ENCODE measurements at regions not wholly inside any gene's neighbourhood (a gene's known extent, or its start where the extent isn't known, plus 50 kb on each side); places are given as distances from the start of the nearest gene placed in this dataset.

DNA sequence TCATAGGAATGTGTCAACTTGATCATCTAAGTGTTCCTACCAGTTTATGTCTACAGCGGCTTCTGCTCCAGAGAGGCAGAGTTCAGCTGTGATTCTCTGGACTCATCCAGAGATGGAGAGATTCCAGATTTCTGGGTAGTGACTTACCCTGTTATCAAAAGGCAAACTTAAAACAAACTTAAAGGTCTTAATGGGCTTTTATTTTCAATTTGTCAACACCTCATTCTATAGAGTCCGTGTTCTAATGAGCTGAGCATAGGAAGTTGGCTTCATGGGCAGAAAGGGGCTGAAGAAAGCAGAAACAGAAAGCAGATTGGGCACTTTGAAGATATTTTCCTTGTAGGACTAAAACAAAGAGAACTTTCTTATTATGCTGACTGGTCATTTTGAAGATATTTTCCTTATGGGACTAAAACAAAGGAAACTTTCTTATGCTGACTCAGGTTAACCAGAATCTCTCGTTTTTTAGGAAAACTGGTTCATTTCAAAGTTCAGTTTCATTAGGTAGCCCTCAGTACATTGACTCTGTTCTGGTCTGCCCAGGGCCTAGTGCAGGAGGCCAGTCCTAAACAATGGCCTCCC lies 185.1 kb downstream of the CDH26 start:
- Histone ChIP-seq H3K4me1 (no peaks in the 10 kb centered on the region), H3K9me3 (no peaks in the 10 kb centered on the region; the same call in 1 of the 2 replicates), H3K27me3 (no peaks in the 10 kb centered on the region), H3K36me3 (no peaks in the 10 kb centered on the region), H3K4me3 (ENCODE audit: low read depth, low read length) (no peak overlapping the region)
- DNase-seq = no peak
- TF ChIP-seq, protein P1, sequence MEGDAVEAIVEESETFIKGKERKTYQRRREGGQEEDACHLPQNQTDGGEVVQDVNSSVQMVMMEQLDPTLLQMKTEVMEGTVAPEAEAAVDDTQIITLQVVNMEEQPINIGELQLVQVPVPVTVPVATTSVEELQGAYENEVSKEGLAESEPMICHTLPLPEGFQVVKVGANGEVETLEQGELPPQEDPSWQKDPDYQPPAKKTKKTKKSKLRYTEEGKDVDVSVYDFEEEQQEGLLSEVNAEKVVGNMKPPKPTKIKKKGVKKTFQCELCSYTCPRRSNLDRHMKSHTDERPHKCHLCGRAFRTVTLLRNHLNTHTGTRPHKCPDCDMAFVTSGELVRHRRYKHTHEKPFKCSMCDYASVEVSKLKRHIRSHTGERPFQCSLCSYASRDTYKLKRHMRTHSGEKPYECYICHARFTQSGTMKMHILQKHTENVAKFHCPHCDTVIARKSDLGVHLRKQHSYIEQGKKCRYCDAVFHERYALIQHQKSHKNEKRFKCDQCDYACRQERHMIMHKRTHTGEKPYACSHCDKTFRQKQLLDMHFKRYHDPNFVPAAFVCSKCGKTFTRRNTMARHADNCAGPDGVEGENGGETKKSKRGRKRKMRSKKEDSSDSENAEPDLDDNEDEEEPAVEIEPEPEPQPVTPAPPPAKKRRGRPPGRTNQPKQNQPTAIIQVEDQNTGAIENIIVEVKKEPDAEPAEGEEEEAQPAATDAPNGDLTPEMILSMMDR (IDR thresholded peaks at IDR 0.05; ENCODE audit: low read depth, low read length) = no peak

DNA sequence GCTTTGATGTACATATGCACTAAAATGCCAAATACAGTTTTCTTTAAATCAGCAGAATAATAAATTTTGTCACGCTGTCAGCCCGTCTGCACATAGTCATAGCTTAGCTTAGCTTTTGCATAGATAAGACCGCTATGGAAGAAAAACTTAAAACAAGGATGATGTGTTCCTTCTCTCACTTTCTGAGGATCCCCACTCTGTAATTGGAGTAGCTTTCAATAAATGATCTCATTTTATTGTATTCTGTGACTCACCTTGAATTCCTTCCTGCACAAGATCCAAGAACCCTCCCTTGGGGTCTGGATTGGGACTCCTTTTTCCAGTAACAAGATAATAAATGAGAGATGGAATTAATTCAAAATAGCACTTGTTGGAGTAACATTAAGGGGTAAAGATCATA lies 186.2 kb downstream of the CDH26 start:
- DNase-seq = no peak
- Histone ChIP-seq H3K4me1 (no peaks in the 10 kb centered on the region), H3K36me3 (no peaks in the 10 kb centered on the region), H3K4me3 (ENCODE audit: low read depth, low read length) (no peak overlapping the region), H3K27me3 (no peaks in the 10 kb centered on the region), H3K9me3 (no peaks in the 10 kb centered on the region; the same call in 1 of the 2 replicates)
- TF ChIP-seq, protein P1 (IDR thresholded peaks at IDR 0.05; ENCODE audit: low read depth, low read length) = no peak

DNA sequence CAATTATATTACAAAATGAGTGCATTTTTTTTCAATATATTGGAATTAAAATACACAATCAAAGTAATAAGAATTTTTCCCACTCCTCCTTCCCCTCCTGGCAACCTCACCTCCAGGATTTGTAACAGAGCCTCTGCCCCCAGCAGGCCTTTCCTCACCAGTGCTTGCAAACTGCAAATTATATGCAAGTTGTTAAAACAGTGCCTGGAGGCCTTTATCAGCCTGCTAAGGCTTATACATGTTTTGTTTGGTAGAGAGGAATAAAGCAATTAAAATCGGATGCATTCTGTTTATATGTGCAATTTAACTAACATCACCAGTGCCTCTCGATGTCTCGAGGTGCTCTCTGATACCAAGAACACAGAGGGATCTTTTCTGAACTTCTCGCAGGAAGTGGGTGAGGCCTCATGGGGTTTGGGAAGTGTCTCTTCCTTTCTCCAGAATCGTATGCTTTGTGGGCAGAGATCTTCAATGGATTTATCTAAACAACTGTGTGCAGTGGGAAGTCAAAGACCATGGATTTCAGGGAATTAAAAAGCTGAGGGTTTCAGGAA lies 186.8 kb downstream of the CDH26 start:
- H3K27me3 ChIP-seq = no peaks in the 10 kb centered on the region
- H3K4me1 ChIP-seq = no peaks in the 10 kb centered on the region
- TF ChIP-seq, protein P1 (IDR thresholded peaks at IDR 0.05; ENCODE audit: low read depth, low read length) = no peak
- no peaks in the 10 kb centered on the region; the same call in 1 of the 2 replicates for H3K9me3 ChIP-seq
- DNase-seq = no peak
- H3K4me3 ChIP-seq (ENCODE audit: low read depth, low read length) = no peak overlapping the region
- no peaks in the 10 kb centered on the region for H3K36me3 ChIP-seq

DNA sequence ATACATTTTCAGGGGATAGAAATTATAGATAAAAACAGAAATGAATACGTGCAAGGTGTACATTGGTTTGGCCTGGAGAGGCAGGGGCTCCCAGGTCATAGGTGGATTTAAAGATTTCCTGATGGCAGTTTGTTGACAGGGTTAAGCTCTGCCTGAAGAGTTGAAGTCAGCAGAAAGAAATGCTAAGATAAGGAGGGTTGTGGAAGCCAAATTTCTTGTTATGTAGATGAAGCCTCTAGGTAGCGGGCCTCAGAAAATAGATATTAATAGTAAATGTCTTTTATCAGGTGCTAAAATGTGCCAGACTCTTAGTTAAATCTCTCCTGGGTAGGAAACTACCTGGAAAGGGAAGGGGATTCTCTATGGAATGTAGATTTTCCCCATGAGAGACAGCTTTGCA lies 188.8 kb downstream of the CDH26 start:
- Histone ChIP-seq H3K4me1 (no peaks in the 10 kb centered on the region), H3K27me3 (no peaks in the 10 kb centered on the region), H3K4me3 (ENCODE audit: low read depth, low read length) (no peak overlapping the region), H3K9me3 (no peaks in the 10 kb centered on the region; the same call in 1 of the 2 replicates), H3K36me3 (no peaks in the 10 kb centered on the region)
- DNase-seq = no peak
- TF ChIP-seq, protein P1 (IDR thresholded peaks at IDR 0.05; ENCODE audit: low read depth, low read length) = no peak

DNA sequence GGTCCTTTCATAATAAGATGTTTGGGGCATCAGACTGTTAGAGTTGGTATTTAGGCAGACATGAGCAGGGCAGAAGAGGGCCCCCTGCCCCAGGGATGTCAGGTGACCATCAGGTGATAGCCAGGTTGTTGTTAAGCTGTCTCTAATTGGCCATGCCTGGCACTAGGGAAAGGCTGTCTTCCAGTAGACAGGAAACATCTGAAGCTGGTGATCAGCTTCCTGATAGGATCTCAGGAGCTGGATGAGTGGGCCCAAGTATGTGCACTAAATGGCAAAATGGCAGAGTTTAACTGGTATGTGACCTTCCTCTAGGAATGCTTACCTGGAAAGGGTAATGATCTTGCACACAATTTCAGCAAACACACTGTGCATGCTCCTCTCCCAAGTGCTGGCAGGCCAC lies 190.7 kb downstream of the CDH26 start:
- TF ChIP-seq, protein P1 (IDR thresholded peaks at IDR 0.05; ENCODE audit: low read depth, low read length) = no peak

DNA sequence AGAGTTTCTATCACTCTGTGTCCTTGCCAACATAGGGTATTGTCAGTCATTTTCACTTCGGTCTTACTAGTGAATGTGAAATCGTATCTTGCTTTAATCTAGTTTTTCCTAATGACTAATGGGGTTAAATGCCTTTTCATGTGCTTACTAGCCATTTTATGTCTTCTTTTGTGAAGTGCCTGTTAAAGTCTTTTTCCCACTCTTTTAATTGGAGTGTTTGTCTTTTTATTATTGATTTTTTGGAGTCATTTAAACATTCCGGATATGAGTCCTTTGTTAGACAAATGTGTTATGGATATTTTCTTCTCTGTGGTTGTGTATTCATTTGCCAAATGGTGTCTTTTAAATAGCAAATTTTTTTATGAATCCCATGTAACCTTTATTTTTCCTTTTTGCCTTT lies 194.6 kb downstream of the CDH26 start:
- Histone ChIP-seq H3K4me1 (no peaks in the 10 kb centered on the region), H3K9me3 (no peaks in the 10 kb centered on the region), H3K36me3 (no peaks in the 10 kb centered on the region), H3K27me3 (no peaks in the 10 kb centered on the region), H3K4me3 (ENCODE audit: low read depth, low read length) (no peak overlapping the region)
- no peak for DNase-seq
- TF ChIP-seq, protein P1 (IDR thresholded peaks at IDR 0.05; ENCODE audit: low read depth, low read length) = no peak

More for the DNA sequence above, 190.7 kb downstream of the CDH26 start:
- no peak for DNase-seq
- Histone ChIP-seq H3K36me3 (no peaks in the 10 kb centered on the region), H3K9me3 (no peaks in the 10 kb centered on the region), H3K4me3 (ENCODE audit: low read depth, low read length) (no peak overlapping the region), H3K4me1 (no peaks in the 10 kb centered on the region), H3K27me3 (no peaks in the 10 kb centered on the region)
